ENCODE measurements at regions not wholly inside any gene's neighbourhood (a gene's known extent, or its start where the extent isn't known, plus 50 kb on each side); places are given as distances from the start of the nearest gene placed in this dataset.

DNA sequence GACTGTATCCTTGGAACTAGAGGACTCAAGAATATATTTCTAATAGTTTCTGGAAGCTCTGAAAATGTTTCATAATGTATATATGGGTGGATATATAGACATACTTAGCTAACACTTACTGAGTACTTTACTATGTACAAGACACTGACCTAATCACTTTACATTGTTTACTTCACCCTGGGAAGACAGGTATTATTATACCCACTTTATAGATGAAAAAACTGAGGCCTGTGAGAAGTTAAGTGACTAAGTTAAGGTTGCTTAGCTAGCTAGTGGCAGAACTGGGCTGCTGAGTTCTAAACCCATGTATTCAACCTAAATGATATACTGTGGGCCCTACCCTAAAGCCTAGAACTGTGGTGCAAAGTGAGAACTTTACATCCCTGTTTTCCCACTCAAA is 79.1 kb upstream of the SSTR1 start:
- TF ChIP-seq, protein P1, sequence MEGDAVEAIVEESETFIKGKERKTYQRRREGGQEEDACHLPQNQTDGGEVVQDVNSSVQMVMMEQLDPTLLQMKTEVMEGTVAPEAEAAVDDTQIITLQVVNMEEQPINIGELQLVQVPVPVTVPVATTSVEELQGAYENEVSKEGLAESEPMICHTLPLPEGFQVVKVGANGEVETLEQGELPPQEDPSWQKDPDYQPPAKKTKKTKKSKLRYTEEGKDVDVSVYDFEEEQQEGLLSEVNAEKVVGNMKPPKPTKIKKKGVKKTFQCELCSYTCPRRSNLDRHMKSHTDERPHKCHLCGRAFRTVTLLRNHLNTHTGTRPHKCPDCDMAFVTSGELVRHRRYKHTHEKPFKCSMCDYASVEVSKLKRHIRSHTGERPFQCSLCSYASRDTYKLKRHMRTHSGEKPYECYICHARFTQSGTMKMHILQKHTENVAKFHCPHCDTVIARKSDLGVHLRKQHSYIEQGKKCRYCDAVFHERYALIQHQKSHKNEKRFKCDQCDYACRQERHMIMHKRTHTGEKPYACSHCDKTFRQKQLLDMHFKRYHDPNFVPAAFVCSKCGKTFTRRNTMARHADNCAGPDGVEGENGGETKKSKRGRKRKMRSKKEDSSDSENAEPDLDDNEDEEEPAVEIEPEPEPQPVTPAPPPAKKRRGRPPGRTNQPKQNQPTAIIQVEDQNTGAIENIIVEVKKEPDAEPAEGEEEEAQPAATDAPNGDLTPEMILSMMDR (IDR thresholded peaks at IDR 0.05), result no peak
- TF ChIP-seq POLR2AphosphoS5 (IDR thresholded peaks at IDR 0.05) (no peak), POLR2A (IDR thresholded peaks at IDR 0.05) (no peak)
